HG02938 (cell line): ENCODE measurements at regions not wholly inside any gene's neighbourhood (a gene's known extent, or its start where the extent isn't known, plus 50 kb on each side); places are given as distances from the start of the nearest gene placed in this dataset.

Source experiments
- ATAC-seq: cut with Tn5 transposase; IDR thresholded peaks from one replicate; pipeline ENCODE4 v1.9.1; 2021; ENCODE audit warnings: mild to moderate bottlenecking, moderate library complexity; ENCODE audit not compliant: unreplicated experiment

- no peak for ATAC-seq
These were observed 779.8 kb downstream of the RNF144A start for GRCh38 chr2:7697052-7697451.

DNA sequence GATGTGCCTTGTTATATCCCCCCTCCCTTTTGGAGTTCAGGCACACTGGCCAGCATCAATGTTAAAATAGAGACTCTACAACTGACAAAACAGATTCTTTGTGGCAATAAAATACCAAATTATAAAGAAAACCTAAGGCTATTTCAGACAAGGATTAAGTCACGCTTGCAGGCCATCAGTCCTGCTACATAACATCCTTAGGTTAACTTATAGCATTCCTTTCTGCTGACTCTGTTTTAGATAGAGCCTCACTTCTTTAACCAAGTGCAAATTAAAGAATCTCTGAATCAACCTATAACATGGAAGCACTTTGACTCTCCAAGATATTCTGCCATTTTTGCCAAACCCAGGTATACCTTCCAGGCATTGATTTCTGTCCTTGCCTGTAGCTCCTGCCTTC, 784.6 kb downstream of the RNF144A start:
- ATAC-seq = no peak

DNA sequence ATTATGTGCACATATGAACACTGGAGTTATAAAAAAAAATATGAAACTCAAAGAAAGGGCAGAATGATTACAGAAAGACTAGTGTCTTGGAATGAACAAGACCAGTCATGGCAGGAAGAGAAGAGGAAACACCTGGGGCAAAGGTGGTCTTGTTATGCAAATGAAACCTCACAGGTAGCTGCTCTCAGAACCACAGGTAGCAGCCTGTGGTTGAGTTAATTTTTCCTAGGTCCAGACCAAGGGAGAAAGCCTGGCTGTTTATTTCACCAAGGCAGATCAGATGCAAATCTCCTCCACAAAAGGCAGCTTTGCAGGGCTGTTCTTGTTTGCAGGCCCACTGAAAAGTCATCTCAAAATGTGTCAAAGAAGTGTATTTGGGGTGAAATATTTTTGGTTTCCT, 785.8 kb downstream of the RNF144A start:
- ATAC-seq = peak; percentile 56

GRCh38 chr2:7703543-7704144, 786.4 kb downstream of the RNF144A start:
- peak; percentile 22 for ATAC-seq

GRCh38 chr2:7704296-7704865, 787.2 kb downstream of the RNF144A start:
- no peak for ATAC-seq

GRCh38 chr2:7706791-7707190, 789.6 kb downstream of the RNF144A start:
- no peak for ATAC-seq

- ATAC-seq = no peak
These were observed 790.5 kb downstream of the RNF144A start for GRCh38 chr2:7707723-7708122.

- no peak for ATAC-seq
These were observed 792.7 kb downstream of the RNF144A start for GRCh38 chr2:7709907-7710306.

DNA sequence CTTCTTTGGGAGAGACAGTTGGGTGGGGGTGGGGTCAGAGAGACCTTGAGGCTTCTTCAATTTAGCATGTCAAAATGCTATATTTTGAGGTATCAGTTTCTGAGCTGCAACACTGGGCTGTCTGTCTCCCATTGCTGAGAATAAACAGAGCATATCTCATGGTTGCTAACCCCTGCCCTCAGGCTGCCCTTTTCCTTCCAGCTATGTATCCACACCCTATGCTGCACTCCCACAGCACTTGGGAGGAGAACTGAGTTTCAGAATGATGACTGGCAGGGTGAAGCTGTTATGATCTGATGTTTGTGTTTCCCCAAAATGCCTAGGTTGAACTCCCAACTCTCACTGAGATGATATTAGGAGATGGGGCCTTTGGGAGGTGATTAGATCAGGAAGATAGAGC, 794.0 kb downstream of the RNF144A start:
- no peak for ATAC-seq

DNA sequence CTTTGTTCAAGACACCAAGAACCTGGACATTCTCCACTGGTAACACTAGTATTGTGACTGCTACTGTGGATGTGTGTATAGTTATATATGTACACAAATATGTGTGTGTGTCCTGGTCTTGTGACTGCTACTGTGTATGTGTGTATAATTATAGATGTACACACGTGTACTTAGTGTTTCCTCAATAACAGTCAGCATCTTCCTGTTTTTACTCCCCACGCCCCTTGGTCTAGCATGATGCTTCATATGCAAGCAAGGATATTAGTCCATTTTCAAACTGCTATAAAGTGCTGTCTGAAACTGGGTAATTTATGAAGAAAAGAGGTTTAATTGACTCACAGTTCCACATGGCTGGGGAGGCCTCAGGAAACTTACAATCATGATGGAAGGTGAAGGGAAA, 802.7 kb downstream of the RNF144A start:
- ATAC-seq = no peak

DNA sequence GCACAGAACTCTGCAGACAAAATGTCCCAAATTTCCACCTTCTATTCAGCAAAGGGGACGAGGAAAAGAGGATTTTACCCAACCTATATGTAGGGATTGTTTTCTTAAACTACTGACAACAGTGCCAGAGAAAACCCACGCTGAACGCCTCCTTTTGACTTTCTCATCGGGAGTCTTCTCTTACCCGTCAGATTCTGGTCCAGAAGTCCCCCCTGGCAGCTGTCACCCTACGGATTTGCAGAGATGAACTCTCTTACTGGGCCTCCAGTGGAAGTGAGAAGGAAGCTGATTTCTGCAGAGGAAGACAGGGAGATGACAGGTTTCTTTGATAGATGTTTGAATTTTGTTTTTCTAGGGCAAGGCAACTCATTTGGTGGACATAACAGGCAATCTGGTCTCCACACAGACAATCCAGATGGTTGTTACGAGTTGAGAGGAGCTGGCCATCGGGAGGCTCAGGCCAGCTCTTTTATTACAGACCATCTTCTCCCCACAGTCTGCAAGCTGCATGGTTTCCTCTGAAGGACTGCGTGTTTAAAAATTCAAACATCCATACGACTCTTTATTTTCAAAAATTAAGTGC, 804.3 kb downstream of the RNF144A start:
- ATAC-seq = no peak

DNA sequence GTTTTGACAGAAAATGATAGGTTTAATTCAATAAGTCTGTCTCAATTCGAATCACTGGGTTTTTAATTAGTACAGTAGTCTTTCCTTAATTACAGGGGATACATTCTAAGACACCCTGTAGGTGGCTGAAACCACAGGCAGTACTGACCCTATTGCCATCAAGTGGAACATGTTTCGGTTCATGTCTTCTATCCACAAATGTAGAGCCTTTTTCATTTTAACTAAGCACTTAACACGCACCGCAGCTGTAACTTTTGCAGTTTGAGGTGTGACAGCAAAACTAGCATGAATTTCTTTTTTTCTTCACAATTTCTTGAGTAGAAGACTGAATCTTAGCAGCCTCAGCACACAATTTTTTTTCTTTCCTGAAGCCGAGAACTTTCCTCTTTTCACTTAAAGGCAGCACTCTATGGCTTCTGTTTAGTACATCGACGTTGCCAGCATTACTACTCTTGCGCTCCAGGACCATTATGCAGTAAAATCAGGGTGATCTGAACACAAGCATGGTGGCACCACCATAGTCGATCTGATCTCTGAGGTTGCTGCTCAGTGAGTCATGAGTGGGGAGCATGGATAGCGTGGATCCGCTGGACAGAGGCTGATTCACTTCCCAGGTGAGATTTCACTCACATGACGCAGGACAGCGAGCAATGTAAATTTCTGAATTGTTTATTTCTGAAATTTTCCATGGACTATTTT, 805.1 kb downstream of the RNF144A start:
- peak; percentile 67 for ATAC-seq

GRCh38 chr2:7724336-7724735, 807.1 kb downstream of the RNF144A start:
- no peak for ATAC-seq

GRCh38 chr2:7725171-7725849, 808.1 kb downstream of the RNF144A start:
- no peak for ATAC-seq

DNA sequence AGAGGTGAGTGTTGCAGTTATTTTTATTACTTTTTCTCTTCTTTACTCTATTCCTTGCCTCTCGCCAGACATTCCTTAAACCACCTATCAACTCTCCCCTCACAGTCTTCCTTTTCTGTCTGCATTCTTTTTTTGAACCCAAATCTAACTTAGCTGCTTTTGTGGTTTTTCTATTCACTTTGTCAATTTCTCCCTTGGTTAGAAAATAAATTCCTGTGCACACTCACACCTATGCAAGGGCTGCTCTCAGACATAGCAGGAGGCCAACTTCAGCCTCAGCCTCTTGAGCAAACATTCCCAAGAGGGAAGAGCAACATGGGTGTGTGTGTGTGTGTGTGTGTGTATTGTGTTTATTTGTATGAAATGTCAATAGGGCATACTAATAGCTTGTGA, 808.6 kb downstream of the RNF144A start:
- no peak for ATAC-seq

DNA sequence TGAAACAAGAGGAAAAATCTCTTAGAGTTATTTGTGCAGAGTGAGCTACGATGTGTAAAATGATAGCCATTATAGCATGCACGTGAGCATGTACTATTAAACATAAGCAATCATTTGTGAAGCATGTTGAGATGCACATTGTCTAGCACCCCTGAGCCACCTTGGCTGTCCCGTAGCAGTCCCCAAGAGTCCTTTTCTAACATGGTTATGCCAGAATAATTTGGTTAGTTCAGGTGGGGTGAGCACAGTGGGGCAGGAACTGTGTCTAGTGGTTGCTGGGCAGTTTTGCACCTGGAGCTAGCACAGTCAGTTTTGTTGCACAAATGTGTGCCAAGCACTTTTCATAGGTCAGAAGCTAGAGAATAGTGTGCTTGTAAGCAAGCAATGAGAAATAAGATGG, 809.8 kb downstream of the RNF144A start:
- no peak for ATAC-seq

DNA sequence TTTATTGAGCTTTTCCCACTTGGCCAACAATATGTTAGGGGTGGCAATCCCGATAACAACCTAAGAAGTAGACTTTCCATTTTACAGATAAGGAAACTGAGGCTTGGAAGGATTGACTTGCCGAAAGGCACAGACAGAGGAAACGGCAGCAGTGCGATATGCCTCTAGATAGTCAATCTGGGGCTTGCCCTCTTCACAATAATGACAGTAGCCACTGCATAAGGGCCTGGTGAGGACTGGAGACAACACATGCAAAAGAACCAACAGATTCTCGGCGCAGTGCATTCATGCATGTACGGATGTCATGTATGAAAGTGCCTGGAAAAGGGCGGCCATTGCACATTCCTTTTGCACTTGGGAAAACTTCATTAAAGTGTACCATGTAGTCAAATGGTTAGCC, 811.2 kb downstream of the RNF144A start:
- no peak for ATAC-seq

- ATAC-seq = no peak
These were observed 813.2 kb downstream of the RNF144A start for GRCh38 chr2:7730449-7730848.

- ATAC-seq = no peak
These were observed 813.8 kb downstream of the RNF144A start for GRCh38 chr2:7730990-7731389.

DNA sequence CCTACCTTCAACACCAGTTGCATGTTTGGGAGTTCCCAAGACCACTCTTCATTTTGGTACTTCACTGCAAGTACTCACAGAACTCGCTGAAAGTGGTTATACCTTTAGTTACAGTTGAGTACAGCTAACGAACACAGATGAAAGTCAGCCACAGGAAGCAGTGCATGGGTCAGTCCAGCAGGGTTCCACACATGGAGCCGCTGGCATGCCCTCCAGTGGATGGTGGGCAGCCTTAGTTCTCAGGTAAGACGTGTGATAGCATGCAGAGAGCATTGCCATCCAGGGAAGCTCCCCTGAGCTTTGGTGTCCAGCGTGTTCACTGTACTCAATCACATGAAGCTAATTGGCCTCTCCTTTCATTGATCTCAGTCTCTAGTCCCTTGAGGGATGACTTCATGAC, 815.3 kb downstream of the RNF144A start:
- ATAC-seq = no peak

- no peak for ATAC-seq
These were observed 819.6 kb downstream of the RNF144A start for GRCh38 chr2:7736646-7737305.
